Sigmoid colon (tissue), 4 donors: ENCODE measurements at regions not wholly inside any gene's neighbourhood (a gene's known extent, or its start where the extent isn't known, plus 50 kb on each side); places are given as distances from the start of the nearest gene placed in this dataset.

Experiments
- POLR2A ChIP-seq, 2 donors: fragments of 450-650 bp; IDR thresholded peaks; one replicate each; pipeline ENCODE4 v1.6.1; 2016; ENCODE audit warnings: antibody characterized with exemption in 2 of 2, mild to moderate bottlenecking in 2 of 2, moderate library complexity in 2 of 2
- POLR2AphosphoS5 ChIP-seq, 4 donors: sonication (generic); formaldehyde crosslinking; IDR thresholded peaks; one replicate each; pipeline ENCODE4 v1.6.1; 2017; ENCODE audit warnings: antibody characterized with exemption in 4 of 4
- TF ChIP-seq, protein P1 (sequence below), 4 experiments: fragments of 450-650 bp in 3 of 4; fragments of 200-600 bp in 1 of 4; IDR thresholded peaks; one replicate each; pipeline ENCODE4 v1.5.1; 2016 to 2019; ENCODE audit warnings: antibody characterized with exemption in 4 of 4, mild to moderate bottlenecking in 3 of 4, moderate library complexity in 2 of 4

DNA sequence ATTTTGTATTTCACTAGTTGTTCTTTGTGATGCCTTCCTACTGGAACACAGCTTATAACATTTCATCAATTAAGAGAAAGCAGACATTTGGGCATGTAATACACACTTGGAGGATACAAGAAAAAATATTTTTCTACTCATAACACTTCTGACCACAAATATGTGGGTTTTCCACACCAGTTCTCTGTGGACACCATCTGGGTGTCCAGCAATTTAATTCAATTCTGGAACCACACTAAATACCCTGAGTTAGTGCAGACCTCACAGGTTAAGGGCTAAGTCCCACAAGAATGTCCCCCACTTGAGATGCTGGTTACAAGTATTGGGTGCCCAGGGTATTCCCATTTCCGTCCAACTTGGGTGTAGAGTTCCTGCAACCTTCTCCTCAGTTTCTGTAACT lies 91.1 kb upstream of the SKOR2 start:
- TF ChIP-seq, protein P1, sequence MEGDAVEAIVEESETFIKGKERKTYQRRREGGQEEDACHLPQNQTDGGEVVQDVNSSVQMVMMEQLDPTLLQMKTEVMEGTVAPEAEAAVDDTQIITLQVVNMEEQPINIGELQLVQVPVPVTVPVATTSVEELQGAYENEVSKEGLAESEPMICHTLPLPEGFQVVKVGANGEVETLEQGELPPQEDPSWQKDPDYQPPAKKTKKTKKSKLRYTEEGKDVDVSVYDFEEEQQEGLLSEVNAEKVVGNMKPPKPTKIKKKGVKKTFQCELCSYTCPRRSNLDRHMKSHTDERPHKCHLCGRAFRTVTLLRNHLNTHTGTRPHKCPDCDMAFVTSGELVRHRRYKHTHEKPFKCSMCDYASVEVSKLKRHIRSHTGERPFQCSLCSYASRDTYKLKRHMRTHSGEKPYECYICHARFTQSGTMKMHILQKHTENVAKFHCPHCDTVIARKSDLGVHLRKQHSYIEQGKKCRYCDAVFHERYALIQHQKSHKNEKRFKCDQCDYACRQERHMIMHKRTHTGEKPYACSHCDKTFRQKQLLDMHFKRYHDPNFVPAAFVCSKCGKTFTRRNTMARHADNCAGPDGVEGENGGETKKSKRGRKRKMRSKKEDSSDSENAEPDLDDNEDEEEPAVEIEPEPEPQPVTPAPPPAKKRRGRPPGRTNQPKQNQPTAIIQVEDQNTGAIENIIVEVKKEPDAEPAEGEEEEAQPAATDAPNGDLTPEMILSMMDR (IDR thresholded peaks at IDR 0.05): no peak
- no peak for TF ChIP-seq POLR2AphosphoS5 (IDR thresholded peaks at IDR 0.05)
- no peak for TF ChIP-seq POLR2A (IDR thresholded peaks at IDR 0.05)
